A549 (cell line): ENCODE measurements at regions not wholly inside any gene's neighbourhood (a gene's known extent, or its start where the extent isn't known, plus 50 kb on each side); places are given as distances from the start of the nearest gene placed in this dataset.
A peak's percentile ranks its signal among the peaks of the same experiment; 100 is the strongest.

Experiments
- ATAC-seq, 2 experiments: fragments of 200-7000 bp in 1 of 2; fragments of >200 bp in 1 of 2; cut with Nextera tagmentation in 1 of 2; cut with Tn5 transposase in 1 of 2; 3 replicates each; pipeline versions ENCODE4 v1.8.0 to v1.9.1; 2018 to 2020; ENCODE audit warnings: mild to moderate bottlenecking in 1 of 2, moderate library complexity in 1 of 2
- CTCF ChIA-PET: fragments of 300-600 bp; sonication (Branson Sonifier 250); formaldehyde crosslinking; extraction: SDS; loops from one replicate; lab custom pipeline; 2021; ENCODE audit warnings: antibody characterized with exemption, inconsistent platforms; lab: Yijun Ruan, JAX
- POLR2A ChIA-PET: fragments of 350-600 bp; formaldehyde crosslinking; extraction: SDS; loops from one replicate; lab custom pipeline; 2021; ENCODE audit warnings: antibody characterized with exemption, inconsistent platforms; lab: Yijun Ruan, JAX
- DNase-seq, 2 experiments: peaks; one replicate each; pipeline versions ENCODE4 v3.0.0 to v3.0.0-alpha.2; 2011 to 2016; ENCODE audit warnings: low read depth in 1 of 2, low spot score in 1 of 2
- FAIRE-seq: peaks from 2 replicates; lab custom pipeline; 2011; peaks lifted over from hg19 to GRCh38; lab: Jason Lieb, UNC
- H3K27ac ChIP-seq, 2 experiments: fragments of >200 bp; sonication (Bioruptor Twin); formaldehyde crosslinking; 3 replicates each; pipeline ENCODE4 v1.5.1; 2016 to 2017
- H3K4me1 ChIP-seq: fragments of >200 bp; sonication (Bioruptor Twin); formaldehyde crosslinking; 3 replicates; pipeline ENCODE4 v1.6.1; 2016
- H3K4me2 ChIP-seq: fragments of >200 bp; sonication (Bioruptor Twin); formaldehyde crosslinking; 3 replicates; pipeline ENCODE4 v1.6.1; 2016
- H3K4me3 ChIP-seq: fragments of >200 bp; sonication (Bioruptor Twin); formaldehyde crosslinking; 3 replicates; pipeline ENCODE4 v1.5.1; 2016
- H3K9me3 ChIP-seq: fragments of >200 bp; sonication (Bioruptor Twin); formaldehyde crosslinking; 3 replicates; pipeline ENCODE4 v1.6.1; 2016
- CBX2 ChIP-seq: fragments of 200-600 bp; sonication (generic); IDR thresholded peaks from 2 replicates; pipeline ENCODE4 v1.6.1; 2016; ENCODE audit warnings: low read depth, mild to moderate bottlenecking, borderline replicate concordance
- CHD2 ChIP-seq: fragments of 150-350 bp; IDR thresholded peaks from 2 replicates; pipeline ENCODE4 v1.6.1; 2014; ENCODE audit warnings: low read length; ENCODE audit not compliant: partially characterized antibody
- CTCF ChIP-seq: fragments of >200 bp; sonication (Bioruptor Twin); formaldehyde crosslinking; IDR thresholded peaks from 3 replicates; pipeline ENCODE4 v1.5.1; 2016
- E2F6 ChIP-seq: IDR thresholded peaks from 2 replicates; pipeline ENCODE4 v1.6.1; 2012; ENCODE audit warnings: low read depth, borderline replicate concordance
- EHMT2 ChIP-seq: fragments of 200-600 bp; sonication (generic); IDR thresholded peaks from 2 replicates; pipeline ENCODE4 v1.6.1; 2016; ENCODE audit warnings: antibody characterized with exemption, low read depth, mild to moderate bottlenecking, moderate library complexity
- HMGXB4 ChIP-seq: fragments of 250-450 bp; sonication (Bioruptor Pico); IDR thresholded peaks from 2 replicates; pipeline ENCODE4 v1.5.0; 2021; ENCODE audit warnings: mild to moderate bottlenecking, moderate library complexity, borderline replicate concordance
- HOXB13 ChIP-seq: fragments of 250-450 bp; sonication (Bioruptor Pico); IDR thresholded peaks from 2 replicates; pipeline ENCODE4 v1.5.0; 2020; ENCODE audit warnings: low read depth, mild to moderate bottlenecking, moderate library complexity
- HOXB5 ChIP-seq: fragments of 250-450 bp; sonication (Bioruptor Pico); IDR thresholded peaks from 2 replicates; pipeline ENCODE4 v1.5.0; 2020; ENCODE audit warnings: mild to moderate bottlenecking, moderate library complexity
- MAFK ChIP-seq: fragments of 450-650 bp; IDR thresholded peaks from 2 replicates; pipeline ENCODE4 v1.6.1; 2014; ENCODE audit not compliant: partially characterized antibody
- MAZ ChIP-seq: fragments of 150-350 bp; IDR thresholded peaks from 2 replicates; pipeline ENCODE4 v1.6.1; 2014; ENCODE audit warnings: antibody characterized with exemption, low read depth, low read length, borderline replicate concordance
- NFE2L2 ChIP-seq: fragments of 150-350 bp; conservative IDR thresholded peaks from 2 replicates; pipeline ENCODE4 v1.6.1; 2014; ENCODE audit warnings: low read length
- NR3C1 ChIP-seq: fragments of >200 bp; sonication (Bioruptor Twin); formaldehyde crosslinking; IDR thresholded peaks from 3 replicates; pipeline ENCODE4 v1.6.1; 2017
- PHF8 ChIP-seq: fragments of 200-600 bp; sonication (generic); IDR thresholded peaks from 2 replicates; pipeline ENCODE4 v1.6.1; 2016; ENCODE audit warnings: low read depth, mild to moderate bottlenecking, antibody characterized with exemption, moderate library complexity, borderline replicate concordance
- POLR2A ChIP-seq: IDR thresholded peaks from 2 replicates; pipeline ENCODE4 v1.6.1; 2012; ENCODE audit warnings: mild to moderate bottlenecking, low read length
- RAD21 ChIP-seq, 2 experiments: fragments of >200 bp in 1 of 2; sonication (Bioruptor Twin) in 1 of 2; formaldehyde crosslinking in 1 of 2; IDR thresholded peaks in 1 of 2; conservative IDR thresholded peaks in 1 of 2; 2 replicates in 1 of 2; 3 replicates in 1 of 2; pipeline ENCODE4 v1.6.1; 2012 to 2018; ENCODE audit warnings: inconsistent platforms in 1 of 2
- RCOR1 ChIP-seq: fragments of 150-350 bp; IDR thresholded peaks from 2 replicates; pipeline ENCODE4 v1.6.1; 2014; ENCODE audit warnings: antibody characterized with exemption, low read length, low read depth
- RNF2 ChIP-seq: fragments of 200-600 bp; sonication (generic); IDR thresholded peaks from 2 replicates; pipeline ENCODE4 v1.6.1; 2016; ENCODE audit warnings: low read depth, mild to moderate bottlenecking, antibody characterized with exemption, moderate library complexity, borderline replicate concordance
- SMC3 ChIP-seq: fragments of >200 bp; sonication (Bioruptor Twin); formaldehyde crosslinking; IDR thresholded peaks from 3 replicates; pipeline ENCODE4 v1.6.1; 2018; ENCODE audit warnings: inconsistent platforms
- TP53 ChIP-seq: fragments of 250-450 bp; sonication (Bioruptor Pico); IDR thresholded peaks from 2 replicates; pipeline ENCODE4 v1.5.0; 2021; ENCODE audit warnings: mild to moderate bottlenecking, moderate library complexity
- USF2 ChIP-seq: fragments of 450-650 bp; IDR thresholded peaks from 2 replicates; pipeline ENCODE4 v1.6.1; 2014; ENCODE audit warnings: antibody characterized with exemption
- ZC3H11A ChIP-seq: fragments of 450-650 bp; IDR thresholded peaks from 2 replicates; pipeline ENCODE4 v1.6.1; 2014; ENCODE audit warnings: antibody characterized with exemption, mild to moderate bottlenecking
- ZNF302 ChIP-seq: fragments of 250-450 bp; sonication (Bioruptor Pico); IDR thresholded peaks from 2 replicates; pipeline ENCODE4 v1.9.0; 2021; ENCODE audit warnings: inconsistent platforms, mild to moderate bottlenecking, moderate library complexity
- WGBS: methylation state at CpG from one replicate; pipeline ENCODE4 v1.1.6; 2017; ENCODE audit errors: missing lambda C conversion rate; 5-methylcytosine and 5-hydroxymethylcytosine counted together
- TF ChIP-seq, protein P1 (sequence below): fragments of 200-600 bp; sonication (generic); IDR thresholded peaks from 2 replicates; pipeline ENCODE4 v1.6.1; 2016; ENCODE audit warnings: antibody characterized with exemption, mild to moderate bottlenecking, moderate library complexity

- no peak for TF ChIP-seq ZNF302 (CRISPR knock-in tag)
- TF ChIP-seq MAFK, result peak; percentile 18
- no peak for TF ChIP-seq USF2
- TF ChIP-seq RAD21 (conservative IDR thresholded peaks at IDR 0.05 in 1 of 2, IDR thresholded peaks at IDR 0.05 in 1 of 2), result peak; percentile 59 to 65
- TF ChIP-seq, protein P1, sequence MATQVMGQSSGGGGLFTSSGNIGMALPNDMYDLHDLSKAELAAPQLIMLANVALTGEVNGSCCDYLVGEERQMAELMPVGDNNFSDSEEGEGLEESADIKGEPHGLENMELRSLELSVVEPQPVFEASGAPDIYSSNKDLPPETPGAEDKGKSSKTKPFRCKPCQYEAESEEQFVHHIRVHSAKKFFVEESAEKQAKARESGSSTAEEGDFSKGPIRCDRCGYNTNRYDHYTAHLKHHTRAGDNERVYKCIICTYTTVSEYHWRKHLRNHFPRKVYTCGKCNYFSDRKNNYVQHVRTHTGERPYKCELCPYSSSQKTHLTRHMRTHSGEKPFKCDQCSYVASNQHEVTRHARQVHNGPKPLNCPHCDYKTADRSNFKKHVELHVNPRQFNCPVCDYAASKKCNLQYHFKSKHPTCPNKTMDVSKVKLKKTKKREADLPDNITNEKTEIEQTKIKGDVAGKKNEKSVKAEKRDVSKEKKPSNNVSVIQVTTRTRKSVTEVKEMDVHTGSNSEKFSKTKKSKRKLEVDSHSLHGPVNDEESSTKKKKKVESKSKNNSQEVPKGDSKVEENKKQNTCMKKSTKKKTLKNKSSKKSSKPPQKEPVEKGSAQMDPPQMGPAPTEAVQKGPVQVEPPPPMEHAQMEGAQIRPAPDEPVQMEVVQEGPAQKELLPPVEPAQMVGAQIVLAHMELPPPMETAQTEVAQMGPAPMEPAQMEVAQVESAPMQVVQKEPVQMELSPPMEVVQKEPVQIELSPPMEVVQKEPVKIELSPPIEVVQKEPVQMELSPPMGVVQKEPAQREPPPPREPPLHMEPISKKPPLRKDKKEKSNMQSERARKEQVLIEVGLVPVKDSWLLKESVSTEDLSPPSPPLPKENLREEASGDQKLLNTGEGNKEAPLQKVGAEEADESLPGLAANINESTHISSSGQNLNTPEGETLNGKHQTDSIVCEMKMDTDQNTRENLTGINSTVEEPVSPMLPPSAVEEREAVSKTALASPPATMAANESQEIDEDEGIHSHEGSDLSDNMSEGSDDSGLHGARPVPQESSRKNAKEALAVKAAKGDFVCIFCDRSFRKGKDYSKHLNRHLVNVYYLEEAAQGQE, result no peak
- TF ChIP-seq HMGXB4, result no peak
- no peak for TF ChIP-seq HOXB13
- peak; percentile 42 for TF ChIP-seq CTCF
- TF ChIP-seq SMC3, result peak; percentile 50; the same call in 2 of the 3 replicates
- no peak for TF ChIP-seq HOXB5 (CRISPR knock-in tag)
- TF ChIP-seq RCOR1, result no peak
- TF ChIP-seq E2F6, result no peak
- no peak for TF ChIP-seq CBX2
- no peak for TF ChIP-seq NFE2L2
- no peak for TF ChIP-seq TP53
- no peak for TF ChIP-seq NR3C1
- TF ChIP-seq, all 56 proteins: peak for 4
- ChIA-PET CTCF (interaction anchor here (0.6 to 3.9 kb wide), 25 partner anchors 10 to 654 kb away, joined by 3 to 31 read pairs (median 3); partner anchors contain the start of gene ARSF), POLR2A (interaction anchor here (0.7 kb wide), 1 partner anchor 620 kb away, joined by 3 read pairs; the partner anchor contains the start of gene ARSD)
- FAIRE-seq, result no peak
- ATAC-seq, result peak; percentile 57 to 71; a peak in 5 of 6 replicates
- Histone ChIP-seq H3K4me3 (peak overlapping the region; percentile 34), H3K27ac (peak overlapping the region in 1 of 2 experiments; percentile 56; a peak in 4 of 6 replicates), H3K4me2 (peak overlapping the region; percentile 71), H3K4me1 (no peaks in the 10 kb centered on the region), H3K9me3 (no peaks in the 10 kb centered on the region)
- DNase-seq, result peak; percentile 22 to 58
- WGBS, result 2% methylated on average over 14 of the region's 15 CpGs
These were observed 164.6 kb downstream of the PRKX start for GRCh38 chrX:3548765-3549391.

GRCh38 chrX:3545901-3546300, 167.5 kb downstream of the PRKX start:
- Histone ChIP-seq H3K4me2 (no peak overlapping the region), H3K27ac (no peak overlapping the region), H3K4me1 (no peaks in the 10 kb centered on the region), H3K9me3 (no peaks in the 10 kb centered on the region), H3K4me3 (no peak overlapping the region)
- ATAC-seq (no peak), FAIRE-seq (no peak), DNase-seq (no peak)
- ChIA-PET POLR2A (no interaction called here), CTCF (no interaction called here)
- WGBS, result 53% methylated on average over 5 of the region's 5 CpGs
- TF ChIP-seq EHMT2 (no peak), PHF8 (no peak), ZNF302 (CRISPR knock-in tag) (no peak), POLR2A (no peak), CHD2 (no peak), TP53 (no peak), ZC3H11A (no peak), RNF2 (no peak), MAZ (no peak)
- TF ChIP-seq, protein P1, result no peak
